GM12892 (cell line): ENCODE measurements at regions not wholly inside any gene's neighbourhood (a gene's known extent, or its start where the extent isn't known, plus 50 kb on each side); places are given as distances from the start of the nearest gene placed in this dataset.

Source experiments
- DNase-seq: peaks from one replicate; pipeline ENCODE4 v3.0.0; 2011; ENCODE audit not compliant: insufficient read length
- FAIRE-seq: peaks from 2 replicates; lab custom pipeline; 2011; peaks lifted over from hg19 to GRCh38; lab: Jason Lieb, UNC
- POLR2A ChIP-seq: IDR thresholded peaks from 2 replicates; pipeline ENCODE4 v1.6.1; 2011; ENCODE audit warnings: low read depth, low read length, control low read depth
- POLR2AphosphoS5 ChIP-seq: IDR thresholded peaks from 2 replicates; pipeline ENCODE4 v1.6.1; 2011; ENCODE audit warnings: low read depth, low read length, control low read depth
- TAF1 ChIP-seq: IDR thresholded peaks from 2 replicates; pipeline ENCODE4 v1.6.1; 2011; ENCODE audit warnings: low read depth, mild to moderate bottlenecking, control low read depth, low read length, borderline replicate concordance

DNA sequence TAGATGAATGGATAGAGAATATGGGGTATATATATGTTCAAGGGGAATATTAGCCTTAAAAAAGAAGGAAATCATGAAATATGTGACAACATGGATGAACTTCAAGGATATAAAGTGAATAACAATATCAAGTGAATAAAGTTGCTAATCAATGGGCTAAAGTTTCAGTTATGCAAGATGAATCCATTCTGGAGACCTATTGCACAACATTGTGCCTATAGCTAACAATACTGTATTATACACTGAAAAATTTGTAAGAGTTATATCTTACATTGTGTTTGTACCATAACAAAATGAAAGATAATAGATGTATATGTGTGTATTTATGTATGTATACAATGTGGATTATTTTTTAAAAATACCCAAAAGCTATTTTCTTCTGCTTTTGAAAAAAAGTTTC lies 96.3 kb upstream of the DPYD start:
- FAIRE-seq: no peak
- no peak for DNase-seq
- TF ChIP-seq POLR2AphosphoS5 (no peak), POLR2A (no peak), TAF1 (no peak)

DNA sequence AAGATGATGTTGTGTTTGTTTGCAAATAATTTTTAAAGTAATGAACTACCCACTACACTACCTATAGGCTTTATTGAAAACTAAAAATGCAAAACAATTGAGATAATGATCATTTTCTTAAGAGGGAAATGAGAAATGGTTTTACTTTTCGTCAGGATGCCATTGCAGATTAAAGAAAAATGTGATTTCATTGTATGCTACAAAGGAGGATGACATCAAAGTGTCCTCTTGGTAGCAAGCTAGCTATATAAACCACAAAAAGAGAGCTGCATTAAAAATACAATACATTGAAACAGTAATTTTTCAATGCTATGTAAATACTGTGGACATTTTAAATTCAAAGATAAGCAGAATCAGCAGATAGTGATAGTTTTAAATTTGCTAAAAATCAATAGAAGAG lies 87.5 kb upstream of the DPYD start:
- DNase-seq: no peak
- no peak for FAIRE-seq
- TF ChIP-seq POLR2A (no peak), POLR2AphosphoS5 (no peak), TAF1 (no peak)

DNA sequence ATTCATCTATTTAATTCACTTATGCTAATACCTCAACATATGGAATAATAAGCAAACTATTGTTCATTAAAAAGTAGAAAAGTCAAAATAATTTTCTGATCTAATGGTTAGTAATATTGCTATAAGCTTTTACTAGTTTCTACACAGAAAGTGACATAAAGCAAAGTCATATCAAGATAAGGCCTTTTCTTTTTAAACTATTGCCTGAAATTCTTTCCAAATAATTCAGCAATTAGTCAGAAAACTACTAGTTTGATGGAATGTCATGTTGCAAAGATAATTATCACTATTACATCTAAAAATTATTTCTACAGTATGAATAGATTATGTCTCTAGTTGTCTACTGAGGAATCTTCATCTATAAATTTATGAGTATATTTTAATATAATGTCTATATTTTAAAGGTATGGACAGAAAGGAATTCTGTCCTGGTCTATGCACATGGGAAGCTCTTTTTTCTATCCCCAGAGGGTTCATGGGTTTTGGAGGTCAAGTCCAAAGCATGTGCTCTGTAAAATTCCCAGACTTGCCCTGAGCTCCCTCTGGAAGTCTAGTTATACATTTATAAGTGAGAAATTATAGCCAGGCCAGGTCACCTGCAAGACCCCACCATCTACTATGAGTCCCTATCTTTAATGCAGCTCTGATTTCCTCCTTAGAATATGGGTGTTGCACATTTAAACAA lies 84.6 kb upstream of the DPYD start:
- TF ChIP-seq POLR2A (no peak), TAF1 (no peak), POLR2AphosphoS5 (no peak)
- DNase-seq: no peak
- FAIRE-seq: no peak

DNA sequence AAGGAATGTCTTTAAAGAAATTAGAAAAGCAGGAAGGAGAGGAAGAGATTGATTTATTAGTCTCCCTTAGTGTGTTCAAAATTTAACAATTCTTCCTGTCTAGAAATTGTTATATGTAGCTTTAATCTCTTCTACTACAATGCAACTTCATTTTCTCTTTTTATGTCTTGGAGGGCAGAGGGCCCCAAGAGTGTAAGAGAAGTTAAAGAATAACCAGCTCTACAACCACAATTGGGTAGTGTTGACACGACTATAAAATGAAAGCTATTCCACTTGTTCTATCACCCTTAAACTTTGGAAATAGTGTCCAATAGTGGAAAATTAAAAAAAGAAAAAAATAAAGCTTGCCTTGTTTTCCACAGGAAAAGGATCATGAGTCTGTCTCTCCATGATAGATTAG lies 82.6 kb upstream of the DPYD start:
- no peak for FAIRE-seq
- DNase-seq: no peak
- TF ChIP-seq POLR2A (no peak), TAF1 (no peak), POLR2AphosphoS5 (no peak)

DNA sequence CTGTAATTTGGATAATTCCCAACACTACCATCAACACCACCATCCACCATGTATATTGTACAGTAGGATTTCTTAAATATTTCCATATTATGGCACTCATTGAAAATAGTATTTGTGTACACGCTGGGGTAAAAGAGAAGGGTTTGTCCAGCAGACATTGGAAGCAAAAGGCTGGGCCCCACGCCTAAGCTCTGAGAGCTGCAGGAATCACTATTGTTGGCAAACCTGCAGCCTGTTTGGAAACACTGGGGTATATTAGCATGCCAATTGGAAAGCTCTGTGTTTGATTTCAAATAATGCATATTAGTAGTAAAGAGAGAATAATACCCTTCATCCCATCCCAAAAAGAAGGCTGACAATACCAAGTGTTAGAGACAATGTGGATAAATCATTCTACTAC lies 81.5 kb upstream of the DPYD start:
- FAIRE-seq (no peak), DNase-seq (no peak)
- TF ChIP-seq POLR2AphosphoS5 (no peak), TAF1 (no peak), POLR2A (no peak)

DNA sequence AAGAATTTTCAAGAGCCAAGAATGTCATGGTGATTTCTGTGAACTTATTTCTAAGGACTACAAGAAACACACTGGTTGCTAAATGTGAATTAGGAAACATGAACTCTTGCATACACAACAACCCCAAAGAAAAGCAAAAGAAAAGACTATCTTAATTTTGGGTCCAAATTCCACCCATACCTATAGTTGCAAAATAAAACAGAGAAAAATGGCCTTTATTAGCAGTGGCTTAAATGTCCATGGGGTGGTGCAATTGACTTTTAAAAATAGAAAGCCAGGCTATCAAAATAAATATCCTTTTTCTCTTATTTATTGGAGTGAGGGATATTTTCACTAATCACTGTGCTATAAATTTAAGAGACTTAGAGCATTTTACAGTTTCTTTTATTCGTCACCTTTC lies 80.9 kb upstream of the DPYD start:
- DNase-seq: no peak
- TF ChIP-seq POLR2AphosphoS5: no peak
- TF ChIP-seq POLR2A: no peak
- no peak for FAIRE-seq

DNA sequence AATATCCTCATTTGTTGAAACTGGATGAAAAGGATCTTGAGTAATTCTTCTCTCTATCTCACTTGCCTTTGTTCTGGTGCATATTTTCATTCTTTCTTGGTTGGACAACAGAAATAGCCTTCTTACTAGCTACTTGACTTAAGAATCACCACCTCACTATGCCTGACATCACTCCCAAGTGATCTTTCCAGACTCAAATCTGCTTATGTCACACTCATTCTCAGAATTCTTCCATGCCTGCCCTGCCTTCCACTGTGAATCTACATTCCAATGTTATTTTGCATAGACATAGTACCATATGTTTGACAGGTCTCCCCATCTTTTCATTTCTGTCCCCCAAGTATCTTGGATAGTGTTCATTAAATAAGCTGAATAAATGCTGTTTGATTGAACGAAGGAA lies 78.5 kb upstream of the DPYD start:
- no peak for FAIRE-seq
- TF ChIP-seq TAF1 (no peak), POLR2AphosphoS5 (no peak), POLR2A (no peak)
- DNase-seq: no peak

DNA sequence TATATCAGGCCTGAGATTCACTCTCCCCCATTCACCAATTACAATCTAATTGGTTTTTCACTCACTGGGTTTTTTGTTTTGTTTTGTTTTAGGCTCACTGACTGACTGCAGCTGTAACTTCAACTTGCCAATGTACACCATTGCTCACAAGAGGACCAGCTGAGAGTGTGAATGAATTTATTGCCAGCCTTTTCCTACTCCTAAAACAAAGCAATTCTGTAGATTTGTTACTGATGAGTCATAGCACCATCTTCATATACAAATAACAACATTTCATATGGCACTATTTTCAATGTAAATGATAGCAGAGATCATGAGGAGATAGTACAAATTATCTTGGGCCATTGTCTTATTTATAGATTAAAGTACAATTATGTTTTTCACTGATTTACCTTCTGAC lies 76.0 kb upstream of the DPYD start:
- TF ChIP-seq TAF1: no peak
- no peak for TF ChIP-seq POLR2A
- no peak for TF ChIP-seq POLR2AphosphoS5
- DNase-seq (no peak), FAIRE-seq (no peak)

DNA sequence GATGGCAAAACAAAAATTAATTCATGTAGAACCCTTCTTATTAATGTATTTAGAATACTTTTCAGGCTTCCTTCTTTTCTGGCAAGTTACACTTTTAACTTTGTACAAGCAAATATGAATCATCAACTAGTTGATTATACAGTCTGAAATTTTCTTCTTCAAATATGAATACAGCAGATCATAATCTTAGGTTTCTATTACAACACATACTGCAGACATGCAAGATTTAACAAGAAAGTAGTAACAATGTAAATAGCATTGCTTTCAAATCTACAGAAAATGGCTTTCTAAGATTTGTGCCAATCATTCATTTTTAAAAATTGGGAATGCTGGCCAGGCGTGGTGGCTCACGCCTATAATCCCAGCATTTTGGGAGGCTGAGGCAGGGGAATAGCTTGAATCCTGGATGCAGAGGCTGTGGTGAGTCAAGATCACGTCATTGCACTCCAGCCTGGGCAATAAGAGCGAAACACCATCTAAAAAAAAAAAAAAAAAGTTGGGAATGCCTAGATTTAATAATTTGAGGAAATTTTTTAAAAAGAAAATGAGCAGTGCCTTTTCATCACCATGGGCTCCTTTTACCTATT lies 68.4 kb upstream of the DPYD start:
- no peak for FAIRE-seq

DNA sequence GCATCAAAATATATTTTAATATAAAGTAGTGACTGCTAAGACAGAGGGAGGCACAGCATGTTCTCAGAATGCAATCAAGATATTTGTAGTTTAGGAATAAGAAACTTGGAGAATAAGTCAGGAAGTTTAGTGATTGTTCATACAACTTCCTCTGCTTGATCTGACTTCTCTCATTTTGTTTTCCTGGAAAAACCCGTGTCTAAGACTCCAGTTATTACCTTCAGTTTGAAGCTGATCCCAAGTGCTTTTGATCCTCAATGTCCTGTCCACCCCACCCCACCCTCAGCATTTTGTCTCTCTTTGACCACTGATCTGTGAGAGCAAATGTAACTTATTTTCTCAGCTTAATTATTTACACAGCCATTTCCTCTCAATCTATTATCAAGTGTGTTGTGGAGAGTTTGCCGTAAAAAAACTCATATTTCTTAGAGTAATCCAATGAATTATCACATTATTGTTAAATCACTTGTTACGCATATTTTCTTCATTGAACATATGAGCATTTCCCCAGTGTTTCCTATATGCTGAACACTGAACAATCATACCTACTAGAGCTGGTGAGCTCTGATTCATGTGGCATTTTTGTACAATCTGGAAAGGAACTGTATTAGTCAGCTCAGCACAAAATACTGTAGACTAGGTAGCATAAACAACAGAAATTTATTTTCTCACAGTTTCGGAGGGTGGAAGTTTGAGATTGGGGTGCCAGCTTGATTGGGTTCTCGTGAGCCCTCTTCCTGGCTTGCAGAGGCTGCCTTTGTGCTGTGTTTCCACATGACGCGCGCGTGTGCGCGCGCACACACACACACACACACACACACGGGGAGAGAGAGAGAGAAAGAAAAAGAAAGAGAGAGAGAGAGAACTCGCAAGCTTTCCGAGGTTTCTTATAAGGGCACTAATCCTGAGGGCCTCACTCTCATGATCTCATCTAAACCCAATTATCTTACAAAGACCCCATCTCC lies 65.5 kb upstream of the DPYD start:
- no peak for TF ChIP-seq POLR2AphosphoS5
- TF ChIP-seq TAF1: no peak
- no peak for TF ChIP-seq POLR2A
- no peak for FAIRE-seq

More for the DNA sequence above, 68.4 kb upstream of the DPYD start:
- no peak for DNase-seq
- TF ChIP-seq POLR2AphosphoS5 (no peak), TAF1 (no peak), POLR2A (no peak)

DNA sequence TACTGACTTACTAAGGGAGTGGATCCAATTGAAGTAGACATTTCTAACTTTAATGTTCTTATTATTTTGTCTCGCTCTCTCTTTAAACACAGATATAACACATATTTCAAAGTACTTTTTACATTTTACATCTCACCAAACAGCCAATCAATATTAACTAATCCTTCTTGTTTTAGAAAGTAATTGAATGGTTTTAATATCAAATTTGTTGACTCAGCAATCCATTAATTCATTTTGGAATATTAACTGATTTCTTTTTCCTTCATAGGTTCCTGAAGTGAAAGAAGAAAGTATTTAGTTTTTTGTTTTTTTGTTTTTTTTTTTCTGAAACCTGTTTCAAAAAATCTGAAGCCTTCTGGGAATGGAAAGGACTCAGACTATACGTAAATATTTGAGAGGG lies 62.3 kb upstream of the DPYD start:
- TF ChIP-seq POLR2AphosphoS5 (no peak), TAF1 (no peak), POLR2A (no peak)
- FAIRE-seq: no peak
- DNase-seq: no peak

More for the DNA sequence above, 65.5 kb upstream of the DPYD start:
- DNase-seq: no peak

DNA sequence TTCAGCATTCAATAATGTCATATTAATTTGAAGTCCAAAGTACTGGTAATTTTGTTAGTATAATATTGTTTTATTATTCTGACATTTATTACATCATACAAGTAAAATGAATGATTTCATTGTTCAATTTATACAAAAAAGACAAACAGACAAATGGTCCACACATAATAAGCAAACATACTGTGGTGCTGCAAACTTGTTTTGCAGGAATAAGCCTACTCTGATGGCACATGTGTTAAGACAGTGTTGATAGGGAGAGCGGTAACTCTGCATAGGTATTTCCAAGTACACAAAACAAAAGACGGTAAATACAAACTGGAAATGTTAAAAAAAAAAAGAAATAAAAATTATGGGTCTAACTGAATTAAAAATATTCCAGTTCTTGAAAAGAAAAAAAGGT lies 59.7 kb upstream of the DPYD start:
- no peak for FAIRE-seq
- no peak for DNase-seq
- TF ChIP-seq POLR2AphosphoS5 (no peak), TAF1 (no peak), POLR2A (no peak)

DNA sequence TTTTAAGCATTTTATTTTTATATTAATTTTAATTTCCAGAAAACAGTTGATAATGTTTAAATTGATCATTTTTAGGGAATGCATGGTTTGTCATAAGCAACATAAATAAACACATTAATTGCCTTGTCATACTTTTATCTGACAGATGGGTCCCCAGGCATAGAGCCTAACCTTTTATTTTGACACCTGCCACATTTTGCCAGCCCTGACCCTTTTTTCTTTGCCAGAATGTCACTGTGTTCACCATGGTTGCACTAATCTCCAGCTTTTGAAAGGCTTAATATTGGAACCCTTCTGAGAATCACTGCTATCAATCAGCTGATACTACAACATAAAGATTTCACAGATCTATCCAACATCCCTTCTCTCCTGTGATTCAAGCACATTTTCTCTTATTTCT lies 56.0 kb upstream of the DPYD start:
- no peak for TF ChIP-seq TAF1
- no peak for TF ChIP-seq POLR2AphosphoS5
- no peak for TF ChIP-seq POLR2A
- DNase-seq (no peak), FAIRE-seq (no peak)
